ENCODE measurements at regions not wholly inside any gene's neighbourhood (a gene's known extent, or its start where the extent isn't known, plus 50 kb on each side); places are given as distances from the start of the nearest gene placed in this dataset.

- BruUV-seq (replicated peaks), result no TSS peak
- POLR2A ChIA-PET (ENCODE audit: low non-redundant PET), result no interaction called here
- no peak overlapping the region for H3K27ac ChIP-seq (ENCODE audit: low read depth, low read length, poor library complexity, severe bottlenecking)
- no peaks in the 10 kb centered on the region for H3K4me1 ChIP-seq (ENCODE audit: insufficient read depth, low read length, poor library complexity, severe bottlenecking)
- intact Hi-C loops (cut with micrococcal nuclease; ENCODE audit: unreplicated experiment), result no loop called here
- CTCF ChIA-PET, result no interaction called here
- TF ChIP-seq, protein P1, sequence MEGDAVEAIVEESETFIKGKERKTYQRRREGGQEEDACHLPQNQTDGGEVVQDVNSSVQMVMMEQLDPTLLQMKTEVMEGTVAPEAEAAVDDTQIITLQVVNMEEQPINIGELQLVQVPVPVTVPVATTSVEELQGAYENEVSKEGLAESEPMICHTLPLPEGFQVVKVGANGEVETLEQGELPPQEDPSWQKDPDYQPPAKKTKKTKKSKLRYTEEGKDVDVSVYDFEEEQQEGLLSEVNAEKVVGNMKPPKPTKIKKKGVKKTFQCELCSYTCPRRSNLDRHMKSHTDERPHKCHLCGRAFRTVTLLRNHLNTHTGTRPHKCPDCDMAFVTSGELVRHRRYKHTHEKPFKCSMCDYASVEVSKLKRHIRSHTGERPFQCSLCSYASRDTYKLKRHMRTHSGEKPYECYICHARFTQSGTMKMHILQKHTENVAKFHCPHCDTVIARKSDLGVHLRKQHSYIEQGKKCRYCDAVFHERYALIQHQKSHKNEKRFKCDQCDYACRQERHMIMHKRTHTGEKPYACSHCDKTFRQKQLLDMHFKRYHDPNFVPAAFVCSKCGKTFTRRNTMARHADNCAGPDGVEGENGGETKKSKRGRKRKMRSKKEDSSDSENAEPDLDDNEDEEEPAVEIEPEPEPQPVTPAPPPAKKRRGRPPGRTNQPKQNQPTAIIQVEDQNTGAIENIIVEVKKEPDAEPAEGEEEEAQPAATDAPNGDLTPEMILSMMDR (conservative IDR thresholded peaks at IDR 0.05; ENCODE audit: low read depth, low read length), result no peak
- no peaks in the 10 kb centered on the region for H3K9me3 ChIP-seq (ENCODE audit: low read depth, low read length, poor library complexity, severe bottlenecking)
- no peaks in the 10 kb centered on the region for H3K36me3 ChIP-seq (ENCODE audit: insufficient read depth, low read length, poor library complexity, severe bottlenecking)
- no peak overlapping the region for H3K4me3 ChIP-seq (ENCODE audit: low read depth, low read length, poor library complexity, severe bottlenecking)
- no peak for DNase-seq (ENCODE audit: low spot score)
- no peaks in the 10 kb centered on the region for H3K27me3 ChIP-seq (replicated peaks; ENCODE audit: insufficient read depth, low read depth, low read length, poor library complexity)
Measured at GRCh38 chr4:38343608-38344007, 320.4 kb upstream of the KLF3 start.

- intact Hi-C loops (cut with micrococcal nuclease; ENCODE audit: unreplicated experiment), result no loop called here
- no TSS peak for BruUV-seq (replicated peaks)
- Histone ChIP-seq H3K27me3 (replicated peaks; ENCODE audit: insufficient read depth, low read depth, low read length, poor library complexity) (no peaks in the 10 kb centered on the region), H3K4me1 (ENCODE audit: insufficient read depth, low read length, poor library complexity, severe bottlenecking) (no peaks in the 10 kb centered on the region), H3K27ac (ENCODE audit: low read depth, low read length, poor library complexity, severe bottlenecking) (no peak overlapping the region), H3K9me3 (ENCODE audit: low read depth, low read length, poor library complexity, severe bottlenecking) (no peaks in the 10 kb centered on the region), H3K4me3 (ENCODE audit: low read depth, low read length, poor library complexity, severe bottlenecking) (no peak overlapping the region), H3K36me3 (ENCODE audit: insufficient read depth, low read length, poor library complexity, severe bottlenecking) (no peaks in the 10 kb centered on the region)
- no peak for TF ChIP-seq EZH2 (IDR thresholded peaks at IDR 0.05; ENCODE audit: borderline replicate concordance, low read depth, low read length, poor library complexity, severe bottlenecking)
- TF ChIP-seq, protein P1 (conservative IDR thresholded peaks at IDR 0.05; ENCODE audit: low read depth, low read length), result no peak
- ChIA-PET CTCF (no interaction called here), POLR2A (ENCODE audit: low non-redundant PET) (no interaction called here)
- DNase-seq (ENCODE audit: low spot score), result no peak
Measured at GRCh38 chr4:38344929-38345328, 319.1 kb upstream of the KLF3 start.

DNA sequence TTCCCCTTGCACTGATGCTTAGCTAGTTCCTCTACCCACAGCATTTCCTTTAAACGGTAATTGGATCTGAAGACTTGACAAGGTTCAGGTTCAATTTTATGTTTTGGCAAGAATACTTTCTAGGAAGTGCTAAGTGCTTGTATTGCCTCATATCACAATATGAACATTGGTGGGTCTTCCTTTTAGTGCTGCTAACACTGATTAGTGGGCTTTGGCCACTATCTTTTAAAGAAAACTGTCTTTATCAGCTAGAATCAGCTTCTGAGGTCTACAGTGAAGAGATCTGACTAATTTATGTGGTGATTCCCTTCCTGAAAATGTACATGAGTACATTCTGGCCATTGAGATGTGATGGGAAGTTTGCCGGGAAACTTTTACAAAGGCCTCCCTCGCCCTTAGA lies 316.7 kb upstream of the KLF3 start:
- TF ChIP-seq EZH2 (IDR thresholded peaks at IDR 0.05; ENCODE audit: borderline replicate concordance, low read depth, low read length, poor library complexity, severe bottlenecking), result no peak
- TF ChIP-seq, protein P1 (conservative IDR thresholded peaks at IDR 0.05; ENCODE audit: low read depth, low read length), result no peak
- BruUV-seq (replicated peaks), result no TSS peak
- POLR2A ChIA-PET (ENCODE audit: low non-redundant PET), result no interaction called here

More for the DNA sequence above, 316.7 kb upstream of the KLF3 start:
- CTCF ChIA-PET, result no interaction called here
- intact Hi-C loops (cut with micrococcal nuclease; ENCODE audit: unreplicated experiment), result no loop called here
- no peak overlapping the region for H3K27ac ChIP-seq (ENCODE audit: low read depth, low read length, poor library complexity, severe bottlenecking)
- H3K4me1 ChIP-seq (ENCODE audit: insufficient read depth, low read length, poor library complexity, severe bottlenecking), result no peaks in the 10 kb centered on the region
- no peak overlapping the region for H3K4me3 ChIP-seq (ENCODE audit: low read depth, low read length, poor library complexity, severe bottlenecking)
- H3K36me3 ChIP-seq (ENCODE audit: insufficient read depth, low read length, poor library complexity, severe bottlenecking), result no peaks in the 10 kb centered on the region
- no peak for DNase-seq (ENCODE audit: low spot score)
- H3K27me3 ChIP-seq (replicated peaks; ENCODE audit: insufficient read depth, low read depth, low read length, poor library complexity), result no peaks in the 10 kb centered on the region
- H3K9me3 ChIP-seq (ENCODE audit: low read depth, low read length, poor library complexity, severe bottlenecking), result no peaks in the 10 kb centered on the region

All from A673 (cell line).